ENCODE measurements at regions not wholly inside any gene's neighbourhood (a gene's known extent, or its start where the extent isn't known, plus 50 kb on each side); places are given as distances from the start of the nearest gene placed in this dataset.
A peak's percentile ranks its signal among the peaks of the same experiment; 100 is the strongest.

DNA sequence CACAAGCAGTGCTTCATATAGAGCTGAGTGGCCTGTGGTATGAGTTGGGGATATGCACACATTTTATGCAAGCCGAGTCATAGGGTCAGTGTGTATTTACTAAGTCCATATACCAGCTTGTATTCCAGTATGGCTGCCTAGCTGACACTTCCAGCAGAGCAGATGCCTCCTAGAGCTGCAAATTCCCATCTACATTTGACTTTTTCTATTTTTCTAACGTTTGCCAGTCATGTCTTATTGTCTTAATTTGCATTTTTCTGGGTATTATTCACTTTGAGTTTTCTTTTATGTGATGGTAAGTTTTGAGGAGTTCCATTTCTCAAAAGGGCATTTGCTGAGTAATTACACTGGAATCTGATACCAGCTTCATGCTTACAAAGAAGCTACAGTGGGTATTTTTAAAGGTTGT lies 334.5 kb upstream of the CDH2 start (continued):
- TF ChIP-seq, protein P1, sequence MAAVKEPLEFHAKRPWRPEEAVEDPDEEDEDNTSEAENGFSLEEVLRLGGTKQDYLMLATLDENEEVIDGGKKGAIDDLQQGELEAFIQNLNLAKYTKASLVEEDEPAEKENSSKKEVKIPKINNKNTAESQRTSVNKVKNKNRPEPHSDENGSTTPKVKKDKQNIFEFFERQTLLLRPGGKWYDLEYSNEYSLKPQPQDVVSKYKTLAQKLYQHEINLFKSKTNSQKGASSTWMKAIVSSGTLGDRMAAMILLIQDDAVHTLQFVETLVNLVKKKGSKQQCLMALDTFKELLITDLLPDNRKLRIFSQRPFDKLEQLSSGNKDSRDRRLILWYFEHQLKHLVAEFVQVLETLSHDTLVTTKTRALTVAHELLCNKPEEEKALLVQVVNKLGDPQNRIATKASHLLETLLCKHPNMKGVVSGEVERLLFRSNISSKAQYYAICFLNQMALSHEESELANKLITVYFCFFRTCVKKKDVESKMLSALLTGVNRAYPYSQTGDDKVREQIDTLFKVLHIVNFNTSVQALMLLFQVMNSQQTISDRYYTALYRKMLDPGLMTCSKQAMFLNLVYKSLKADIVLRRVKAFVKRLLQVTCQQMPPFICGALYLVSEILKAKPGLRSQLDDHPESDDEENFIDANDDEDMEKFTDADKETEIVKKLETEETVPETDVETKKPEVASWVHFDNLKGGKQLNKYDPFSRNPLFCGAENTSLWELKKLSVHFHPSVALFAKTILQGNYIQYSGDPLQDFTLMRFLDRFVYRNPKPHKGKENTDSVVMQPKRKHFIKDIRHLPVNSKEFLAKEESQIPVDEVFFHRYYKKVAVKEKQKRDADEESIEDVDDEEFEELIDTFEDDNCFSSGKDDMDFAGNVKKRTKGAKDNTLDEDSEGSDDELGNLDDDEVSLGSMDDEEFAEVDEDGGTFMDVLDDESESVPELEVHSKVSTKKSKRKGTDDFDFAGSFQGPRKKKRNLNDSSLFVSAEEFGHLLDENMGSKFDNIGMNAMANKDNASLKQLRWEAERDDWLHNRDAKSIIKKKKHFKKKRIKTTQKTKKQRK (IDR thresholded peaks at IDR 0.05; ENCODE audit: low read depth, low read length) = no peak
- TF ChIP-seq NBN (IDR thresholded peaks at IDR 0.05) = no peak
- TF ChIP-seq, protein P2, sequence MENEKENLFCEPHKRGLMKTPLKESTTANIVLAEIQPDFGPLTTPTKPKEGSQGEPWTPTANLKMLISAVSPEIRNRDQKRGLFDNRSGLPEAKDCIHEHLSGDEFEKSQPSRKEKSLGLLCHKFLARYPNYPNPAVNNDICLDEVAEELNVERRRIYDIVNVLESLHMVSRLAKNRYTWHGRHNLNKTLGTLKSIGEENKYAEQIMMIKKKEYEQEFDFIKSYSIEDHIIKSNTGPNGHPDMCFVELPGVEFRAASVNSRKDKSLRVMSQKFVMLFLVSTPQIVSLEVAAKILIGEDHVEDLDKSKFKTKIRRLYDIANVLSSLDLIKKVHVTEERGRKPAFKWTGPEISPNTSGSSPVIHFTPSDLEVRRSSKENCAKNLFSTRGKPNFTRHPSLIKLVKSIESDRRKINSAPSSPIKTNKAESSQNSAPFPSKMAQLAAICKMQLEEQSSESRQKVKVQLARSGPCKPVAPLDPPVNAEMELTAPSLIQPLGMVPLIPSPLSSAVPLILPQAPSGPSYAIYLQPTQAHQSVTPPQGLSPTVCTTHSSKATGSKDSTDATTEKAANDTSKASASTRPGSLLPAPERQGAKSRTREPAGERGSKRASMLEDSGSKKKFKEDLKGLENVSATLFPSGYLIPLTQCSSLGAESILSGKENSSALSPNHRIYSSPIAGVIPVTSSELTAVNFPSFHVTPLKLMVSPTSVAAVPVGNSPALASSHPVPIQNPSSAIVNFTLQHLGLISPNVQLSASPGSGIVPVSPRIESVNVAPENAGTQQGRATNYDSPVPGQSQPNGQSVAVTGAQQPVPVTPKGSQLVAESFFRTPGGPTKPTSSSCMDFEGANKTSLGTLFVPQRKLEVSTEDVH (IDR thresholded peaks at IDR 0.05; ENCODE audit: low read depth, partially characterized antibody) = no peak

DNA sequence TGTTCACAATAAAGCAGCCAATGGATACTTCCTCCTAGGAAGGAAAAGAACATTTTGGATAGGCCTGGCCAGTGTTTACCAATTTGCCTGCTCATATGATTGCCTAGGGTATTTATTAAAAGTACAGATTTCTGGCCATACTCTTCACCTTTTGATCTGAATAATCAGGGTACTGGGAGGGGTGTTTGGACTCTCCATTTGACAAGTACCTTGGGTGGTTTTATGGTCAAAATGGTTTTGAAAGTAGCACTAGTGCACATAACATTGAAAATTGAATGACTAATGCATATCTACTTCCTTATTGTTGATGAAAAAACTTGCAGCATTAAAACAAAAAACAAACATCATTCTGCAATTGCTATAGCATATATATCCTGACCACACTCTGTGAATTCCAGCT lies 333.3 kb upstream of the CDH2 start:
- SMC1A ChIA-PET (ENCODE audit: uncharacterized antibody, unreplicated experiment) = no interaction called here
- TF ChIP-seq BMI1 (IDR thresholded peaks at IDR 0.05; ENCODE audit: borderline replicate concordance) = no peak
- peak; percentile 50; the same call in 1 of the 2 replicates for TF ChIP-seq JUNB (IDR thresholded peaks at IDR 0.05)
- no peak for TF ChIP-seq CBX3 (IDR thresholded peaks at IDR 0.05; ENCODE audit: borderline replicate concordance, low read depth)
- TF ChIP-seq NR2C1 (IDR thresholded peaks at IDR 0.05) = no peak
- no peak for TF ChIP-seq DPF2 (IDR thresholded peaks at IDR 0.05)
- no peak for TF ChIP-seq ZZZ3 (IDR thresholded peaks at IDR 0.05; ENCODE audit: control insufficient read depth, insufficient read length, low read depth)
- 0 out of 2 replicates have a peak, but pooled peaks have one; percentile 22 for TF ChIP-seq NFIC (IDR thresholded peaks at IDR 0.05; ENCODE audit: low read depth, low read length)
- TF ChIP-seq HDAC2 (IDR thresholded peaks at IDR 0.05) = no peak
- TF ChIP-seq, protein P3, sequence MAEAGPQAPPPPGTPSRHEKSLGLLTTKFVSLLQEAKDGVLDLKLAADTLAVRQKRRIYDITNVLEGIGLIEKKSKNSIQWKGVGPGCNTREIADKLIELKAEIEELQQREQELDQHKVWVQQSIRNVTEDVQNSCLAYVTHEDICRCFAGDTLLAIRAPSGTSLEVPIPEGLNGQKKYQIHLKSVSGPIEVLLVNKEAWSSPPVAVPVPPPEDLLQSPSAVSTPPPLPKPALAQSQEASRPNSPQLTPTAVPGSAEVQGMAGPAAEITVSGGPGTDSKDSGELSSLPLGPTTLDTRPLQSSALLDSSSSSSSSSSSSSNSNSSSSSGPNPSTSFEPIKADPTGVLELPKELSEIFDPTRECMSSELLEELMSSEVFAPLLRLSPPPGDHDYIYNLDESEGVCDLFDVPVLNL (IDR thresholded peaks at IDR 0.05; ENCODE audit: low read depth, low read length) = no peak
- TF ChIP-seq ZBTB40 (IDR thresholded peaks at IDR 0.05; ENCODE audit: borderline replicate concordance) = no peak
- no peak for TF ChIP-seq GATAD2B (conservative IDR thresholded peaks at IDR 0.05; ENCODE audit: low read depth)

More for the DNA sequence above, 333.3 kb upstream of the CDH2 start:
- H3K27me3 ChIP-seq (replicated peaks in 1 of 2; ENCODE audit: control insufficient read depth in 2 of 2, insufficient read depth in 2 of 2, low read length in 1 of 2) = no peaks in the 10 kb centered on the region
- no TSS peak for BruUV-seq (replicated peaks)
- ChIA-PET CTCF (no interaction called here), RAD21 (ENCODE audit: unreplicated experiment) (no interaction called here), POLR2A (no interaction called here)
- H3K9me3 ChIP-seq (replicated peaks; ENCODE audit: control insufficient read depth, insufficient read depth, low read length) = no peaks in the 10 kb centered on the region
- H3K36me3 ChIP-seq (ENCODE audit: control insufficient read depth in 2 of 2, insufficient read depth in 2 of 2, low read length in 1 of 2) = no peaks in the 10 kb centered on the region
- H2AFZ ChIP-seq (ENCODE audit: control insufficient read depth, low read depth, low read length) = no peak overlapping the region
- in situ Hi-C loops (cut with MboI) = no loop called here
- intact Hi-C loops (cut with micrococcal nuclease; ENCODE audit: unreplicated experiment) = no loop called here
- no peak overlapping the region for H3K9ac ChIP-seq (ENCODE audit: control insufficient read depth, insufficient read depth, low read length)
- ATAC-seq (peak; percentile 60), DNase-seq (ENCODE audit: low read depth, low spot score) (no peak), FAIRE-seq (no peak)
- no peaks in the 10 kb centered on the region for H3K79me2 ChIP-seq (ENCODE audit: control insufficient read depth, insufficient read depth, low read length)
- no peak overlapping the region for H3K4me3 ChIP-seq
- H3K4me2 ChIP-seq (ENCODE audit: control insufficient read depth, insufficient read depth) = no peak overlapping the region
- H4K20me1 ChIP-seq (ENCODE audit: control insufficient read depth, insufficient read depth) = no peaks in the 10 kb centered on the region
- H3K4me1 ChIP-seq (ENCODE audit: control insufficient read depth, insufficient read depth, low read length) = no peaks in the 10 kb centered on the region
- H3K27ac ChIP-seq (ENCODE audit: control insufficient read depth, insufficient read depth) = no peak overlapping the region
